ENCODE measurements at regions not wholly inside any gene's neighbourhood (a gene's known extent, or its start where the extent isn't known, plus 50 kb on each side); places are given as distances from the start of the nearest gene placed in this dataset.

GRCh38 chr20:51303731-51304670 is 238.5 kb downstream of the NFATC2 start:
- TF ChIP-seq POLR2A (IDR thresholded peaks at IDR 0.05) (no peak), CTCF (IDR thresholded peaks at IDR 0.05) (no peak)
